RWPE2 (cell line): ENCODE measurements at regions not wholly inside any gene's neighbourhood (a gene's known extent, or its start where the extent isn't known, plus 50 kb on each side); places are given as distances from the start of the nearest gene placed in this dataset.
"Not testable (repeated sequence)": the region's sequence is repeated elsewhere in the genome, so short reads cannot be mapped to it uniquely, and the experiment has no call there.

Source experiments
- ATAC-seq: fragments of 200-7000 bp; cut with Tn5 transposase; 3 replicates; pipeline ENCODE4 v1.9.1; 2021; ENCODE audit warnings: low read depth
- DNase-seq: peaks from one replicate; pipeline ENCODE4 v3.0.0-alpha.2; 2020; ENCODE audit warnings: low spot score
- H3K27ac ChIP-seq: fragments of 450-650 bp; 2 replicates; pipeline ENCODE4 v1.5.1; 2017; ENCODE audit warnings: mild to moderate bottlenecking; ENCODE audit not compliant: poor library complexity, severe bottlenecking
- H3K27me3 ChIP-seq: fragments of 250-450 bp; sonication (Bioruptor Pico); 2 replicates; pipeline ENCODE4 v1.5.1; 2021; ENCODE audit warnings: mild to moderate bottlenecking, moderate library complexity; ENCODE audit not compliant: insufficient read depth, poor library complexity, severe bottlenecking
- H3K36me3 ChIP-seq: fragments of 250-450 bp; sonication (Bioruptor Pico); 2 replicates; pipeline ENCODE4 v1.5.1; 2020; ENCODE audit warnings: low read depth, mild to moderate bottlenecking, moderate library complexity
- H3K4me1 ChIP-seq: fragments of 250-450 bp; sonication (Bioruptor Pico); 2 replicates; pipeline ENCODE4 v1.5.1; 2021; ENCODE audit warnings: mild to moderate bottlenecking, moderate library complexity; ENCODE audit not compliant: insufficient read depth, poor library complexity, severe bottlenecking
- H3K4me3 ChIP-seq: fragments of 250-450 bp; sonication (Bioruptor Pico); 2 replicates; pipeline ENCODE4 v1.5.1; 2021; ENCODE audit warnings: mild to moderate bottlenecking, moderate library complexity; ENCODE audit not compliant: severe bottlenecking
- H3K9me3 ChIP-seq: fragments of 250-450 bp; sonication (Bioruptor Pico); 2 replicates; pipeline ENCODE4 v1.5.1; 2021; ENCODE audit warnings: mild to moderate bottlenecking, moderate library complexity; ENCODE audit not compliant: severe bottlenecking
- TF ChIP-seq, protein P1 (sequence below): fragments of 450-650 bp; IDR thresholded peaks from one replicate; pipeline ENCODE4 v1.5.1; 2017; ENCODE audit warnings: mild to moderate bottlenecking, moderate library complexity; ENCODE audit not compliant: poor library complexity, severe bottlenecking

DNA sequence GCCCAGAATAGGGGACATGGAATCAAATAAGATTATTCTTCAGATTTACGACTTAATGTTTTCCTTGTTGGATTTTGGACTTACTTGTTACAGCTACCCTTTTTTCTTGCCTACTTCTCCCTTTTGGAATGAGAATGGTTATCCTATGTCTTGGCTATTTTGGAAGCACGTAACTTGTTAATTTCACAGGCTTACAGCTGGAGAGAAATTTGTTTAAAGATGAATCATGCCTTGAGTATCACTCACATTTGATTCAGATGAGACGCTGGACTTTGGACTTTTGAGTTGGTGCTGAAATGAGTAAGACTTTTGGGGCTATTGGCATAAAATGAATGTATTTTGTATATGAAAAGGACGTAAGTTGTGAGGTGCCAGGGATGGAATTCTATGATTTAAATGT, 83.3 kb downstream of the SMPDL3A start:
- no peaks in the 10 kb centered on the region for H3K4me1 ChIP-seq
- H3K27ac ChIP-seq = no peak overlapping the region
- TF ChIP-seq, protein P1, sequence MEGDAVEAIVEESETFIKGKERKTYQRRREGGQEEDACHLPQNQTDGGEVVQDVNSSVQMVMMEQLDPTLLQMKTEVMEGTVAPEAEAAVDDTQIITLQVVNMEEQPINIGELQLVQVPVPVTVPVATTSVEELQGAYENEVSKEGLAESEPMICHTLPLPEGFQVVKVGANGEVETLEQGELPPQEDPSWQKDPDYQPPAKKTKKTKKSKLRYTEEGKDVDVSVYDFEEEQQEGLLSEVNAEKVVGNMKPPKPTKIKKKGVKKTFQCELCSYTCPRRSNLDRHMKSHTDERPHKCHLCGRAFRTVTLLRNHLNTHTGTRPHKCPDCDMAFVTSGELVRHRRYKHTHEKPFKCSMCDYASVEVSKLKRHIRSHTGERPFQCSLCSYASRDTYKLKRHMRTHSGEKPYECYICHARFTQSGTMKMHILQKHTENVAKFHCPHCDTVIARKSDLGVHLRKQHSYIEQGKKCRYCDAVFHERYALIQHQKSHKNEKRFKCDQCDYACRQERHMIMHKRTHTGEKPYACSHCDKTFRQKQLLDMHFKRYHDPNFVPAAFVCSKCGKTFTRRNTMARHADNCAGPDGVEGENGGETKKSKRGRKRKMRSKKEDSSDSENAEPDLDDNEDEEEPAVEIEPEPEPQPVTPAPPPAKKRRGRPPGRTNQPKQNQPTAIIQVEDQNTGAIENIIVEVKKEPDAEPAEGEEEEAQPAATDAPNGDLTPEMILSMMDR = no peak
- ATAC-seq (no peak), DNase-seq (no peak)
- no peaks in the 10 kb centered on the region for H3K36me3 ChIP-seq
- H3K9me3 ChIP-seq = no peaks in the 10 kb centered on the region
- no peaks in the 10 kb centered on the region for H3K27me3 ChIP-seq
- H3K4me3 ChIP-seq = no peak overlapping the region

DNA sequence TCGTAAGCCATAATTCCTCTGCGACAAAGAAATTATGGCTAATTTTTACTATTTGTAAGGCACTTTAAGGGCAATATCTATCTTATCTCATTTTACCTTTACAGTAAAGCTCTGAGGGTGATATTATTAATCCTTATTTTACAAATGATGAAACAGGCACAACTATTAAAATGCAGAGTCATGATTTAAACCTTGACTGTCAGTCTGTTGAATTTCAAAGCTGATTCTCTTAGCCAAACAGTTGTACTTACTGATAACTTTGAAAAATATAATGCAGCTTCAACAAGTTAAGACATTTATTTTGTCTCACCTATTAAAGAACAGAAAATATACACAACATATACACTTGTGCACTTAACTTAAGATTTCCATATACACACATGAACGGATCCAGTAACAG, 88.2 kb downstream of the SMPDL3A start:
- H3K4me3 ChIP-seq = no peak overlapping the region
- no peaks in the 10 kb centered on the region for H3K27me3 ChIP-seq
- no peak overlapping the region for H3K27ac ChIP-seq
- no peak for ATAC-seq
- H3K4me1 ChIP-seq = no peaks in the 10 kb centered on the region
- H3K36me3 ChIP-seq = no peaks in the 10 kb centered on the region
- H3K9me3 ChIP-seq = no peaks in the 10 kb centered on the region
- no peak for DNase-seq
- TF ChIP-seq, protein P1 = no peak

DNA sequence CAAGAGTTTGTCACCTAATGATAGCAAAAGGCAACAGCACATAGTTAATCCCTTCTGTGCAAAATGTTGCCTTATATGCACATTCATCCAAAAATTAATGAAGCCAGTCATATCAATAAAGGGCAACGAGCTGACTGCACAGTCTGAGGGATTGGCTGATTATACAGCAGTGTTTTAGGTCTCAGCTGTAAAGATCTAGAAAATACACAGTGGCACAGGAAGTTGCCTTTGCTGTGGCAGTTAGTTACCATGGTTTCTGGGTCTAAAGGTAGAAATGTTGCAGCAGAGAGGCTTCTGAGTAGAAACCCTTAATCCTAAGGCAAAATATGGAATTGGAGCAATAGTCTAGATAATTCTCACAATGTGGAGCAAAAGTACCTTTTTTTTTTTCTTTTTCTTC, 89.7 kb downstream of the SMPDL3A start:
- H3K9me3 ChIP-seq = no peaks in the 10 kb centered on the region
- no peak overlapping the region for H3K4me3 ChIP-seq
- no peak for ATAC-seq
- H3K27ac ChIP-seq = no peak overlapping the region
- TF ChIP-seq, protein P1 = no peak
- H3K4me1 ChIP-seq = no peaks in the 10 kb centered on the region
- H3K27me3 ChIP-seq = no peaks in the 10 kb centered on the region
- H3K36me3 ChIP-seq = no peaks in the 10 kb centered on the region
- DNase-seq = no peak

DNA sequence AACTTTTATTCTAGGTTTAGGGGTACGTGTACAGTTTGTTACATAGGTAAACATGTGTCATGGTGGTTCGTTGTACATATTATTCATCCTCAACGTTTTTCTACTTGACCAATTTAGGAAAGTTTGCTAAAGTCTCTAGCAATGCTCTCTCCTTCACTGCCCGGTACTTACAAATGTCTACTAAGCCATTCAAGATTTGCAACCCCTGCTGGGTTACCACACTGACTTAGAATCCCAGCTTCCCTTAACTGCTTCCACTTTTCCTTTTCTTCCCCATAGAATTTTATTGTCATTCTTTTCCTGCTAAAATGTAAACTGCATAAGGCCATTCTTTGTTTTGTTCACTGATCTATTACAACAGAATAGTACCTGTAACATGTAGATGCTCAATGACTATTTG, 97.4 kb downstream of the SMPDL3A start:
- no peak for DNase-seq
- H3K9me3 ChIP-seq = no peaks in the 10 kb centered on the region
- ATAC-seq = no peak
- H3K36me3 ChIP-seq = no peaks in the 10 kb centered on the region
- H3K4me3 ChIP-seq = no peak overlapping the region
- TF ChIP-seq, protein P1 = no peak
- H3K4me1 ChIP-seq = no peaks in the 10 kb centered on the region
- H3K27ac ChIP-seq = no peak overlapping the region
- no peaks in the 10 kb centered on the region for H3K27me3 ChIP-seq

DNA sequence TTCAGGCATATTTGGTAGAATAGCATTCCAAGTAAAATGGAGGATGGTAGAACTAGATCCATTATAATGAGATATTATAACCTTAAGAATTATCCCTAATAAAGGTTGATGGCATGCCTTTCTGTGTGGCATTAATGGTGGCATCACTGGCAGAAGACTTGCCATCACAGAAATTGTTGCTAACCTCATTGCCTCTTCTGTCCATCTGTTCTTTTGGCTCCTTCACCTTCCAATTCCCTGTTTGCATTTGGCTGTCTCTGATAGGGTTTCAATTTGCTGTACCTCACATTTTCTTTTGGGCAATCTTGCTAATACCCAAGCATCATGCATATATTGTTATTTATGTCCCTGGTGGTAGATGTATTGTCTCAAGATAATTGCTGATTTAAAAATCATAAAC, 98.9 kb downstream of the SMPDL3A start:
- Histone ChIP-seq H3K27me3 (no peaks in the 10 kb centered on the region), H3K4me3 (no peak overlapping the region), H3K27ac (no peak overlapping the region), H3K36me3 (no peaks in the 10 kb centered on the region), H3K9me3 (no peaks in the 10 kb centered on the region), H3K4me1 (no peaks in the 10 kb centered on the region)
- ATAC-seq (no peak), DNase-seq (no peak)
- TF ChIP-seq, protein P1 = no peak

DNA sequence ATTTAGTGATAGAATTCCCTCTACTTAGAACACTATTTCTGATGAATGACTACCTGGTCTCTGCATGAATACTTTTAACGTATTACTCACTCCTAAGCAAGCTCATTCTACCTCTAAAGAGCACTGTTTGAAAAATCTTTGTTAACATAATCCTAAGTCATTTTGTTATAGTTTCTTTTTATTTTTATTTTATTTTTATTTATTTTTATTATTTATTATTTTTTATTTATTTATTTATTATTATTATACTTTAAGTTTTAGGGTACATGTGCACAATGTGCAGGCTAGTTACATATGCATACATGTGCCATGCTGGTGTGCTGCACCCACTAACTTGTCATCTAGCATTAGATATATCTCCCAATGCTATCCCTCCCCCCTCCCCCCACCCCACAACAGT, 99.6 kb downstream of the SMPDL3A start:
- H3K36me3 ChIP-seq, ATAC-seq, H3K4me1 ChIP-seq, H3K9me3 ChIP-seq, DNase-seq, H3K4me3 ChIP-seq, H3K27ac ChIP-seq, H3K27me3 ChIP-seq: not testable (repeated sequence)
